HG03575 (cell line): ENCODE measurements at regions not wholly inside any gene's neighbourhood (a gene's known extent, or its start where the extent isn't known, plus 50 kb on each side); places are given as distances from the start of the nearest gene placed in this dataset.
"Not testable (repeated sequence)": the region's sequence is repeated elsewhere in the genome, so short reads cannot be mapped to it uniquely, and the experiment has no call there.

ENCODE experiments used
- ATAC-seq: cut with Tn5 transposase; IDR thresholded peaks from one replicate; pipeline ENCODE4 v1.9.1; 2021; ENCODE audit not compliant: unreplicated experiment, insufficient number of reproducible peaks, low FRiP score; ENCODE audit errors: extremely low read depth

DNA sequence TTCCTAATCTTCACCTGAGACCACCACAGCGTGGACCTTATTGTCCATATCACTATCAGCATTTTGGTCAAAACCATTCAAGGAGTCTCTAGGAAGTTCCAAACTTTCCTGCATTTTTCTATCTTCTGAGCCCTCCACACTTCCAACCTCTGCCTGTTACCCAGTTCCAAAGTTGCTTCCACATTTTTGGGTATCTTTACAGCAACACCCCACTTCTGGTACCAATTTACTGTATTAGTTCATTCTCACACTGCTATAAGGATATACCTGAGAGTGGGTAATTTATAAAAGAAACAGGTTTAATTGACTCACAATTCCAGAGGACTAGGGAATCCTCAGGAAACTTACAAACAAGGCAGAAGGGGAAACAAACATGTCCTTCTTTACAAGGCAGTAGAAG, 103.3 kb upstream of the CBLB start:
- no peak for ATAC-seq

DNA sequence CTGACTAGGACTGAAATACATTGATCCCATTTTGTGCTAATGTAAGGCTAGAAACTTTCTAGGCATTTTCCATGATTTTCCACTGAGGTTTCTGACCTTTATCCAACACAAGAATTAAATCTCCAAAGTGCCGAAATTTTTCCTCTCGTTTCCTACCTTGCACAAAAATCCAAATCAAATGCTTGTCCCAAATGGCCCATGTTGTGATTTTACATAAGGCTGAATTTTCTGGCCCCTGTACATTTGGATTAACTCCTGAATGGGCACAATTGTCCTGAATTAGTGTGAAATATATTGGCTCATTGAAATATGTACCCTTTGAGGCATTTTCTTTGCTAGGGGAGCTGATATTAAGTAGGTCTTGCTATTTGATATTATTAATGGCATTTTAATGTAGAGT, 105.6 kb upstream of the CBLB start:
- no peak for ATAC-seq

DNA sequence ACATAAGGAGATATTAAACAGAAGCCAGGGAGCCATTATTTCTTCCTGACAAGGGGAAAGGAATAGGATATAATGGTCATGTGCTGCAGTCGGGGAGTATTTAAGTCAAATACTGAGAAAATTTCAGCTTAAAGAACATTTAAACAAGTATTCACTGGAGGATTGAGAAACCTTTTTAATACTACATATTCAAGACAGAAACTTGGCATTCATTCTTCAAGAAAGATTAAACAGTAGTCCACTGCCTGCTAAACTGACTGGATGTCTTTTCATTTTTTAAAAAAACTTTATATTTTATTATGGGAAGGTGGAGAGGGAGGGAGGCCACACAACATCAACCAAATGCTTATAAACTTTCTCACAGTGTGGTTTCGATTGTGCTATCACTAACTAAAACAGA, 107.4 kb upstream of the CBLB start:
- ATAC-seq, result no peak

DNA sequence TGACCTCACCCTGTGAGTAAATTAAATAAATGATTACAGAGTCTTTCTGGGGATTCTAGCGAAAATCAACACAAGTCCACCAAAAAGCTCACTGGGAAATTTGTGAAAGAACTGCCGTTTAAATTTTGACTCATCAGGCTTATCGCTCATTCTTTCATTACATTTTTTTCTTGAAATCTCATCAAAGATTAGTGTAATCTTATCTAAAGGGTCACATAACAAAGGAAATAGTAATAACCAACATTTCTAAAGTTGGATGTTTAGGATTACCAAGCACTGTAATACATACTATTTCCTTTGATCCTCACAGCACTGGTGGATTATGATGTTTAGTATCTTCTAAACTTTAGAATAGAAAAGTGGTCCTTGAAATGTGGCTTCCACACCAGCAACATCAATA, 111.1 kb upstream of the CBLB start:
- ATAC-seq, result no peak

DNA sequence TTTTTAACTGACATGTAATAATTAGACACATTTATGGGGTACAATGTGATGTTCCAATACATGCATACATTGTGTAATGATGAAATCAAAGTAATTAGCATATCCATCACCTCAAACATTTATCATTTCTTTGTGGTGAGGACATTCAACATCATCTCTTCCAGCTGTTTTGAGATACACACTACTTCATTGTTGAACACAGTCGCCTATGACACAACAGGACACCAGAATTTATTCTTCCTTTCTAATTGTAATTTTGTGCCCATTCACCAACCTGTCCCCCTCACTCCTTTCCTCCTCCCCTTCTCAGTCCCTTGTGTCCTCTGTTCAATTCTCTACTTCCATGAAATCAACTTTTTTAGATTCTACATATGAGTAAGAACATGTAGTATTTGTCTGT, 113.4 kb upstream of the CBLB start:
- no peak for ATAC-seq

DNA sequence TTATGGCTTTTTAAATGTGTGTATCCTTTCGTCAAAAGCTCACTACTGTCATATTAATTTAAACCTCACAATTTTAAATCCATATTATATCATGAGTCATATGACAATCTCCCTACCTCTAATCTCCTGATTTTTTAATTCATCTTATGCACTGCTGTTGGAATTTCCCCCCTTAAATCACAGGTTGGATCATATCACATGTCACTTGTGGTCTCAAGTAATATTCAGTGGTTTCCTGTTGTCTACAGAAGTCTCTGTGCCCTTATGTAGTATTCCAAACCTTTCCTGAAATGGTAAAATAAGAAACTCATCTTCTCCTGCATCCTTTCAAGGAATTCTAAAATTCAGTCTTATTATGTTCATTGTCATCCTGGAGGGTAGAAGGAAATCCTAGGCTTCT, 116.0 kb upstream of the CBLB start:
- no peak for ATAC-seq

DNA sequence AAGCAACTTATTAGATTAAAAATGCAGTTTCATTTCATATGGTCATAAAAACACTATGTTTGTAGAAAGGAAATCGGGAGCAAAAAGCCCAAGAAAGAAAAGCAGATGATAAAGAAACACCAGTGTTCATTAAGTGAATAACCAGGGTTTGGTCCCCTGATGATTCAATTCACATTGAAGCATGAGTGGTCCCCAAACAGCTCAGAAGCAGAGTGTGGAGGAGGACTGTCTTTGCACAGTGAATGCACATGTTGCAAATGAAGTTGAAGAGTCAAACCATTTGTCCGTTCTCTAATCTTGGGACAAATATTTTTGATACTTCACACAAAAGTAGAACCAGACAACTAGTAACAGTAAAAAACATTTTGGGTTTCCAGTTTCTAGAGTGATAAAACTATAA, 117.5 kb upstream of the CBLB start:
- ATAC-seq, result not testable (repeated sequence)

DNA sequence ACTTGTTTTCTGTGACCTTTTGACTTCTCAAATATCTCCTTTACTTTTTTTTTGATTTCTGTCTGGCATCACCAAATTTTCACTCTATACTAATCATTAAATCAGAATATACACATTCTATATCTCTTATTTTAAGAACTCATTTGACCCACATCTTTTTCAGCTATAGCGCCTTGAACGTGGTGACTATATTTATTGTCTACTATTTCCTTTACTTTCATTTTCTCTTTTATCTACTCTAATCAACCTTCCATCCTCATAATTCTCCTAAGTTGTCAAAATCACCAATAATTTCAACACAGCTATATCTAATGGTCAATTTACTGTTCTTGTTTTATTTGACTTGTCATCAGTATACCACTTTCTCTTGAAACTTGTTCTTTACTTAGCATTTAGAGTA, 119.0 kb upstream of the CBLB start:
- no peak for ATAC-seq

DNA sequence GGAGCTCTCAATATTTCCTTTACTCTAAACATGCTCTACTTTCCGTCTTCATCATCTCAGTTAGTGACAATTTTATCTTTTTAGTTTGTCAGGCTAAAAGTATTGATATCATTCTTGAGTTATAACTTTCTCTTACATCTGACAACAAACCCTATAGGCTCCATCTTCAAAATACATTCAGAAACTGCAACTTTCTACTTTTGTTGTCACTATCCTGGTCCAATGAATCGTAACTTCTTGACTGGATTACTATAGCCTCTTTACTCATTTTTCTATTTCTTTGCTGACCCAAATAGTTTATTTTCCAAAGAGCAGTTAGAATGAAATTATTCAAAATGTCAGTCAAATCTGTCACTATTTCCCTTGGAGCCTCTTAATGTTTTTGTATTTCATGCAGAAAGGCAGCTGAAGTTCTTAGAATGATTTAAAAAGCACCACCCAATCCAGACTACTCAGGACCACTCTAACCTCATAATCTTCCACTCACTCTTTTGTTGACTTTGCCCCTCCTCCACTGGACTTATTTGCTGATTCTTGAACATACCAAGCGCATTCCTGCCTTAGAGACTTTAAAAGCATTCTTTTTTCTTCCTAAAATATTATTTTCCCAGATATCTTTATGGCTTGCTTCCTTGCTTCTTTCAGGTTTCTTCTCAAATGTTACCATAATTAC, 119.9 kb upstream of the CBLB start:
- no peak for ATAC-seq

DNA sequence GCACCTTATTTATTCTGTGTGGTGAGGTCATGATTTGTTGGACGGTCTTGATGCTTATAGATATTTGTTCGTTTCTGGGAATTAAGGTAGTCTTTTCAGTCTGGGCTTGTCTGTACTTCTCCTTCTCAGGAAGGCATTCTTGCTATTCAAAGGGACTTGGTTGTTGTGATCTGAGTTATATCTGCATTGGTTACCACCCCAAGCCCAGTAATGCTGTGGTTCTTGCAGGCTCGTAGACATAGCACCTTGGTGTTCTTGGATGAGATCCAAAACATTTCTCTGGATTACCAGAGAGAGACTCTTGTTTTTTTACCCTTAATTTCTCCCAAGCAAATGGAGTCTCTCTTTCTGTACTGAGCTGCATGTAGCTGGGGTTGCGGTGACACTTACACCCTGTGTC, 128.0 kb upstream of the CBLB start:
- ATAC-seq, result no peak

DNA sequence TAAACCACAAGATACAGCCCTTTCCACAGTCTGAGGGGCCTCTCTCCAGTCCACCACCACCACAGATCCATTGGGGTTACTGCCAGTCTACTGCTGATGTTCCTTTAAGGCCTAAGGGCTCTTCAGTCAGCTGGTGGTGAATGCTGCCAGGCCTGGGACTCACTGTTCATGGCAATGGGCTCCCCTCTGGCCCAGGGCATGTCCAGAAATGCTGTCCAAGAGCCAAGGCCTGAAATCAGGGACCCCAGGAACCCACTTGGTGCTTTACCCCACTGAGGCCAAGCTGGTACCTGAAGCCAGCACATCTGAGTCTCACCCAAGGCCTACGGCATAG, 128.6 kb upstream of the CBLB start:
- ATAC-seq, result no peak

DNA sequence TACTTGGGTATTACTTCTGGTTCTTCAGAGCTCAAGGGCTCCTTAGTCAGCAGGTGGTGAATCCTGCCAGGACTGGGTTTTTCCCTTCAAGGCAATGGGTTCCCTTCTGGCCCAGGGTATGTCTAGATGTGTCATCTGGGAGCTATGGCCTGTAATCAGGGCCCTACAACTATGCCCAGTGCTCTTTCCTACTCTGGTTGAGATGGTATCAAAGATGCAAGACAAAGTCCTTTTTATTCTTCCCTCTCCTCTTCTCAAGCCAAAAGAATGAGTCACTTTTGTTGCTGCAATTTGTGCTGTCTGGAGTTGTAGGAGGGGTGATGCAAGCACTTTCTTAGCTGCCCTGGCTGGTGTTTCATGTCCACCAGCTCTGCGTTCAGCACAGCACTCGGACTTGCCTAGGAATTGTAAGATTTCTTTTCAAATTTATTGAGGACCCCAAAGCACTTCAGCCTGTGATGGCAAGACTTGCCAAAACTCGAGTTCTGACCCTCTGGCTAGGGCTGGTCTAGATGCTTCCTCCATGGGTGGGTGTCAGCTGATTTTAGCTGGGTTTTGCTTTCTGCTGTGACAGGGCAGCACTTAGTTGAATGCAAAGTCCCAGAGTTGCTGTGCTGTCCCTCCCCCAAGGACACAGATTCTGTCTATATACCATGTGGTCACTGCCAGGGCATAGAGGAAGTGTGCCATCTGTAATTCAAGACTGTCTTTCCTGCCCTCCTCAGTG, 129.2 kb upstream of the CBLB start:
- ATAC-seq, result no peak

DNA sequence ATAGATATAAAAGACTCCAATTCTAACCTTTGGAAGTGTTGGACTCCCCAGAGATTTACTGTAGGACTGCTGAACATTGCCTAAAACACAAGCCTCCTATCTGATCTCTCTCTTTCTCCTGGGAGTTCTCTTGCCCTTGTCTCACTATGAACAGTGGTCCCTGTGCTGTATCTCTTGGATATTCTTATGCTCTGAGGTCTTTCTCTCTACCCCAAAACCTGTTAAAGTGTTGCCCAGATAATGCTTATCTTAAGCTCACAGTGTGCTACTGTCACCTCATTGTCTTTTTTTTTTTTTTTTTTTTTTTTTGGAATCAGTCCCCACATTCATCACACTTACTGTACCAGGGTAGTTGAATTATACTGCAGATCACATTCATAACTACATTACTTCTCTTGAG, 131.0 kb upstream of the CBLB start:
- no peak for ATAC-seq

DNA sequence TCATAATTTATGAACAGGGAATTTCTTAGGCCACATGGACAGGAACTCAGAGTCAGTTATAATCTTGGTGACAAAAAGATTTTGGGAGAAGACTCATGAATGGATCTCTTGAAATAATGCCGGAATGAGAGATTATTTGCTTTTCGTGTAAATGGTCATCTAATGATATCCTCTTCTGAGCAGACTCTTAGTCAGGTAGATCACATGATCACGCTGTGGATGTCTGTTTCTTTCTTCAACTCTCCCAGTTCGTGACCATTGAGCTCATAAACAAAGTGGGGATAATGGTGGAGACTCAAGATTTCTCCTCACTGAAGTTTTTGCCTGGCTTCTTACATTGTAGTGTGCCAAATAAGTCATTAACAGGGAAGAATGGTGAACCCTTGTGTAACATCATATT, 133.1 kb upstream of the CBLB start:
- no peak for ATAC-seq

DNA sequence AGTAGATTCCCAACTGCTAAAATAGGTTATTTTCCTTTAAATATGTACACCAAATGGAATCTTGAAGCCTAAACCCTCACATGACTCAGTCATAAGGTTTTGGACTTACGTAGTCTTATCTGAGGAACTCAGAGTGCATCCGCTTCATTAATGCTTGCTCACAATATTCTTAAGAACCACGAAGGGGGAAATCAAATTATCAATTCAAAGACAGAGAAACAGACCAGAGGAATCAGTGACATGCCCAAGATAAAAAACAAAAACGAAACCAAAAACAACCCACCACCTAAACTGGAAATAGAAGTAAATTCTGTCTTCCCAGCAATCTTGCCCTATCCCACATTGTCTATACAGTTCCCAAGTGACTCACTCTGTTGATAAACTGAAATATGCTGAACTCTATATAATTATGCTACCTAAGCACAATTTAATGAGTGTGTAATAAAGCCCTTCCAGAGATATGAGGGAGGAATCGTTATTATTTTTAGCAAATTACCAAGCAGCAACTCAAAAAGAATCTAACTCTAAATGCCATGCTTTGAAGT, 135.4 kb upstream of the CBLB start:
- no peak for ATAC-seq

DNA sequence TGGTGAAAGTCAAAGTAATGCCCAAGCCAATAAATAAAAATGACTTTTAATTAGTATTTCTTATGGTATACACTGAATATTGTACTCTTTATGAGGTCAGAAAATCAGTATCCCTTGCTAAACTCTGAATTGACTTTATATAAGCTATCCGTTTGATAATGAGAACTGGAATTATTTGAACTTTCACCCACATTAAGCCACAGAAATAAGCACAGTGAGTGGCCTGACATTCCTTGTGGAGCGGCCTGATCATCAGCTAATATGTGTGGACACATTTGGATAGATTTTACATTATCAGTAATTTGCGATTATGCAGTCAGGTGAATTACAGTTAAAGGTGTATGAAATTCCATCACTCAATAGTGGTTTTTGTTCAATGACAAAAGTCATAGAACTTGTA, 136.0 kb upstream of the CBLB start:
- no peak for ATAC-seq

DNA sequence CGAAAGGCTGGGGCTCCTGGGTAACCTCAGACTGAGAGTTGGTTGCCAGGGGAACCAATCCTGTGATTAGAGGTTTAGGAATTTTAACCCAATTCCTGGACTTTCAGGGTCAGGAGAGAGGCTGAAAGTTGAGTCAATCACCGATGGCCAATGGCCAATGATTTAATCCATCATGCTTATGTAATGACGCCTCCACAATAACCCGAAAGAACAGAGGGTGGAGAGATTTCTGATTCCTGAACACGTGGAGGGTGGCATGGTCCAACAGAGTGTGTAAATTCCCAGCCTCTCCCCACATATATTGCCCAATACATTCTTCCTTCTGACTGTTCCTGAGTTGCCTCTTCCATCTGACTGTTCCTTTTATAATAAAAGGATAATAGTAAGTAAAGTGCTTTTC, 137.2 kb upstream of the CBLB start:
- no peak for ATAC-seq

DNA sequence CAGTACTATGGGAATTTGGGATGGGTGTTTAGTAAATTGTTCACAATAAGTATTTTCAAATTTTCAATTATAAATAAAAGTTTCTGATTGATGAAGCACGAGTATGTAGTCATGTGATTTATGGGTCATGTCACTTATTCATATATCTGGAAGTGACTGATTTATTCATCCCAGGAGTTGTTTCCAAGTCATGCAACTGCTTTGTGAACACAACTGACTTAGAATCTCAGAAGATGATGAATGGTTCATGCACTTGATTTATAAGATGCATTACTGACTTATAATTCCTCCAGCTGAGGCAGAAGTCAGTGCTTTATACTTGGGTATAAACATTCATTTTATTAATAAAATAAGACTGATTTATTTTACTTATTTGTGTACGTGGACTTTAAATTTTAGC, 137.8 kb upstream of the CBLB start:
- no peak for ATAC-seq

DNA sequence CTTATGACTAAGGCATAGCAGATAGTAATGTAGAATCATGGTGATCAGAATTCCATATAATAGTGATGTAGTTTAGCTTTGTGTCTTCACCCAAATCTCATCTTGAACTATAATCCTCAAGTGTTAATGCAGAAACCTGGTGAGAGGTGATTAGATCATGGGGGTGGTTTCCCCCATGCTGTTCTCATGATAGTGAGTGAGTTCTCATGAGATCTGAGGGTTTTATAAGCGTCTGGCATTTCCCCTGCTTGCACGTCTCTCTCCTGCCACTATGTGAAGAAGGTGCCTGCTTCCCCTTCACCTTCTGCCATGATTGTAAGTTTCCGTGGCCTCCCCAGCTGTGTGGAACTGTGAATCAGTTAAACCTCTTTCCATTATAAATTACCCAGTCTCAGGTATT, 138.7 kb upstream of the CBLB start:
- ATAC-seq, result no peak

DNA sequence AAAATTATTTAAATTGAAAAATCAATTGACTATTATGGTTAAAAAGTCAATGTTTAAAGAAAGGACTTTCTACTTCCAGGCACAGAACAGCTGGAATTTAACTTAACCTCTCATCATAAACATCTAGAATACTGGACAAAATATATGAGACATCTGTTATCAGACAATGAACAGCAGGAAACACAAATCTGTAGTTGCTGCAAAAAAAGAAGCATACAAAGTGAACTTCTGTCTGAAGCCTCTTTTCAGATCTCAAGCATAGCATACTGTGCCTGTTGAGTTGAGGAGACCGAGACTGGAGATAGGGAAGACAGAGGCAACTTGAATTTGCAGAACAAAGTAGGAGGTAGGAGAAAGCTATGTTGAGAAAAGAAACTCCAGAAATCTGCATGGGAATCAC, 140.0 kb upstream of the CBLB start:
- no peak for ATAC-seq

DNA sequence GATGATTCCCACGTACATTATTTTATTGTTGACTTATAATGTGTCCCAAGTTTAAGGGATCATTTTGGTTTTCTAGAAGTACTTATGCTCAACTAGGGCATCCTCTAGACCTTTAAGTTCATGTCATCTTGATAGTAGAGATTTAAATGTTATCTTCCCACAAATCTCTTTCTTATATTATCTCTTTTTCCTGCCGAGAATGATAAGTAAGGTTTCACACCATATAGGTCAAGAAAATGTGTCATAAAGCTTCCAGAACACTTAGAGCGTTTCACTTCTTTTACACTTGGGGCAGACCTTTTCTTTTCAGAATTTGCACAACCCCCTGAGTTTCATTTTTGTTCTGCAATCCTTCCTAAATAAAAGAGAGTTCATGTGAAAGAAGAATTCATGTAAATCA, 142.0 kb upstream of the CBLB start:
- ATAC-seq, result no peak
